Stimulated activated CD8-positive, alpha-beta memory T cell treated with anti-CD3 and anti-CD28 coated beads, Interleukin-4, amount 100 ng/mL, for 4 hours (primary cell): ENCODE measurements at regions not wholly inside any gene's neighbourhood (a gene's known extent, or its start where the extent isn't known, plus 50 kb on each side); places are given as distances from the start of the nearest gene placed in this dataset.

Source experiments
- DNase-seq, 2 donors: peaks; one replicate each; pipeline ENCODE4 v3.0.0-alpha.2; 2020; ENCODE audit warnings: low read depth in 2 of 2, low spot score in 1 of 2

- DNase-seq, result no peak
Observed at GRCh38 chr2:16322308-16323125, 343.1 kb downstream of the CYRIA start.

- DNase-seq, result no peak
Observed at GRCh38 chr2:16321872-16322271, 343.8 kb downstream of the CYRIA start.

- no peak for DNase-seq
Observed at GRCh38 chr2:16321256-16321655, 344.4 kb downstream of the CYRIA start.

GRCh38 chr2:16320716-16321115 is 344.9 kb downstream of the CYRIA start:
- no peak for DNase-seq

GRCh38 chr2:16319551-16320121 is 346.0 kb downstream of the CYRIA start:
- DNase-seq, result no peak

- no peak for DNase-seq
Observed at GRCh38 chr2:16318474-16319195, 347.0 kb downstream of the CYRIA start.

- no peak for DNase-seq
Observed at GRCh38 chr2:16318051-16318450, 347.6 kb downstream of the CYRIA start.

GRCh38 chr2:16317211-16317830 is 348.3 kb downstream of the CYRIA start:
- no peak for DNase-seq

- DNase-seq, result no peak
Observed at GRCh38 chr2:16316456-16317210, 349.0 kb downstream of the CYRIA start.

- DNase-seq, result no peak
Observed at GRCh38 chr2:16315908-16316307, 349.7 kb downstream of the CYRIA start.

GRCh38 chr2:16315458-16315835 is 350.2 kb downstream of the CYRIA start:
- no peak for DNase-seq

GRCh38 chr2:16314691-16315457 is 350.8 kb downstream of the CYRIA start:
- DNase-seq, result no peak

- DNase-seq, result no peak
Observed at GRCh38 chr2:16314001-16314400, 351.6 kb downstream of the CYRIA start.

- no peak for DNase-seq
Observed at GRCh38 chr2:16313235-16313975, 352.2 kb downstream of the CYRIA start.

GRCh38 chr2:16312771-16313170 is 352.9 kb downstream of the CYRIA start:
- DNase-seq, result no peak

GRCh38 chr2:16311521-16312440 is 353.9 kb downstream of the CYRIA start:
- no peak for DNase-seq

GRCh38 chr2:16308816-16309215 is 356.8 kb downstream of the CYRIA start:
- DNase-seq, result no peak

- DNase-seq, result no peak
Observed at GRCh38 chr2:16304876-16305590, 360.6 kb downstream of the CYRIA start.
